ENCODE measurements at regions not wholly inside any gene's neighbourhood (a gene's known extent, or its start where the extent isn't known, plus 50 kb on each side); places are given as distances from the start of the nearest gene placed in this dataset.

DNA sequence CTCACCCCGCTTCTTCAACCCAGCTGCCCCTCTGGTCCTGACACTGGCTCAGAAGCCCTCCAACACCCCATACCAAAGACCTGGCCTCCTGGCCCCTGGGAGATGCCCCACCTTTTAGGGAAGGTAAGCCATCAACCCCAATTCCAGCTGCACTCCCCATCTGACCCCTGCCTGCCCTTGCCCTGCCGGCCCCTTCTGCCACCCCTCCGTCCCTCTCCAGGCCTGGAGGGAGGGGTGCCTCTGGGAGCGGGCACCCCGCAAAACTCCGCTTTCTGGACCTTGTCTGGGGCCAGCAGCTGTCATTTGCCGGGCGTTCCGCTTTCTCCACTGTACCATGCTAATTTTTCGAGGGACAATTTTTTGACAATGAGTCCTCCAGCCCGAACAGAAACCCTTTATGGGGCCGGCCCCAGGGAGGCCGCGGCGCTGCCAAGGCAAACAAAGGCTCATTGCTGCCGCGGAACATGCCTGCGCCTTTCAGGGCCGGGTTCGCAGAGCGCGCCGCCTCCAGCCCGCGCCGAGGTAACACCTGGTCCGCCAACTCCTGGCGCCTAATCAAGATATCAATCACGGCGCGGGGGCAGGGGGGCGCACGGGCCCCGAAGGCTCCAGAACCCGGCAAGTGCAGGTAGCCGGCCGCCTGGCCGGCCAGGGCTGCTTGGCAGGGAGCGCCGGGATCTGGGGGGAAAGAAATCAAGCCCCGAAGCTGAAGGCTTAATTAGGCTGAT, 96.0 kb downstream of the INHBB start:
- DNase-seq = no peak

DNA sequence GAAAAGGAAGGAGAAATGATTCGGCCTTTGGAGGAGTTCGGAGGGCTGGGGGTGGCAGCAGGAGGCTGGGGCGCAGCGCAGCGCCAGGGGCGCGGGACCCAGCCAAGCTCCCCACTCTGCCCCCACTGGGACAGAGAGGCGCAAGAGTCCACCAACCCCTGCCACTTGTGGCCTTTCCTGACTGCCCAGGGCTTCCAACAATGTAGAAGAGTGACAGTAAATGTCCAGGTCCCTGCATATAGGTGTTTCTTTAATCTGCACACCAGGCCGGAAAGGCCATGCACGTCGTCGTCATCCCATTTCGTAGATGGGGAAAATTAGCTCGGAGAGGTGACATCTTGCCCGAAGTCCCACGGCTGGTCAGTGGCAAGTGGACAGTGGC, 96.6 kb downstream of the INHBB start:
- no peak for DNase-seq

DNA sequence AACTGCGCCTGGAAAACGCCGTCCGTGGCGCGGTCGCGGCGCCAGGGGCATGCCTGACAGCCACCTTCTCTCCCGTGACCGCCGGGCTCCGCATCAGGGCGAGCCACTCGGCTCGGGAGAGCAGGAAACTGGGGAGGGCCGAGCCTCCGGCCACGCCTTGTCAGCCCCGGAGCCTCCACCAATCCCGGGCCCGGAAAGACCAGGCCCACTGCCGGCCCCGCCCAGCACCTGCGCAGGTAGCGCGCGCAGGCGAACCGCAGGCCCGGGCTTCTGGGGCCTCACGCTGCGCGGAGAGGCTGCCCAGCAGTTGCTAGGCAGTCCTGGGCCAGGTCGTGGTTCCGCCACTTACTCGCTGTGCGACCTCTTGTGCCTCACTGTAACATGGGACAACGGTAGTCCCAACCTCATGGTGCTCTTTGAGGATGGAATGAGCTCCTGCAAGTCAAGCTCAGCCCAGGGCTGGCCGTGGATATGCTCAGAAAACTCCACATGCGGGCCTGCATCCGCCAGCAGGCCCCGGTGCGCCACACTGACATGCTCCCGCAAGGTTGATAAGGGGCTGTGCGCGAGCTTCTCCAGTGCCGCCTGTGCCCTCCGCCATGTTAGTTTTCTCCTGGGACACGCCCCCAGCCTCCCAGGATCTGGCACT, 97.1 kb downstream of the INHBB start:
- no peak for DNase-seq

DNA sequence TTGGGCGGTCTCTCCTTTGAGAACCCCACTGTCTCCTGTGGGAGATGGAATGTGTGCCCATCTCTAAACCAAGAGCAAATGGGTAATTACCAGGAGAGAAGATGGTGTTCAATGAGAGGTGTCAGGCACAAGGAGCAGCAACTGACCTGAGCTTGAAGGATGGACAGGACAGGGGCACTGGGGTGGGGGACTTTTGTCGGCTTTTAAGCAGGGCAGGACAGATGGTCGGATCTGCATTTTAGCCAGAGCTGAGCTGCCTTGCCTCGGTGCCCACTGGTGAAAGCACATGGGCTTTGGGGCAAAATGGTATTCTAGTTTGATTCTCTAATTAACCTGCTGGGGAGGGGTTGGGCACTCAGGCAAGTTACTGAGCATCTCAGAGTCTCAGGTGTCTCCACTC, 98.0 kb downstream of the INHBB start:
- no peak for DNase-seq

DNA sequence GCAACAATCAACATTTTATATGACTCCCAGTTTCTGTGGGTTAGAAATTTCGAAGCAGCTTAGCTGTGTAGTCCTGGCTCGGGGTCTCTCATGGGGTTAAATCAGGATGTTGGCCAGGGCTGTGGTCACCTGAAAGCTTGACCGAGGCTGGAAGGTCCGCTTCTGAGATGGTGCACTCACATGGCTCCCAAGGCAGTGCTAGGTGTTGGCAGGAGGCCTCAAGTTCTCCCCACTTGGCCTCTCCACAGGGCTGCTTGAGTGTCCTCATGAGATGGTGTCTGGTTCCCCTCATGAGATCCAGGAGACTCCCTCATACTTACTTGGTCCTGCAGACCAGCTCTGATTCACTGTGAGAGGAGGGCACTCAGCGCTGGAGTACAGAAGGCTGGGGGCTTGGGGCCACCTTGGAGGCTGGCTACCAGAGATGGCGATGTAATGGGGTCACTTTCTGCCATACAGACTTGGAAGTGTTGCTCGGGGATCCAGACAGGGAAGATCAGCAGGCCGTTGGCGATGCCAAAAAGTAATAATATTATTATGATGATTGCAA, 98.8 kb downstream of the INHBB start:
- no peak for DNase-seq

GRCh38 chr2:120445449-120446143, 99.7 kb downstream of the INHBB start:
- DNase-seq = no peak

GRCh38 chr2:120446236-120447126, 100.5 kb downstream of the INHBB start:
- DNase-seq = no peak

DNA sequence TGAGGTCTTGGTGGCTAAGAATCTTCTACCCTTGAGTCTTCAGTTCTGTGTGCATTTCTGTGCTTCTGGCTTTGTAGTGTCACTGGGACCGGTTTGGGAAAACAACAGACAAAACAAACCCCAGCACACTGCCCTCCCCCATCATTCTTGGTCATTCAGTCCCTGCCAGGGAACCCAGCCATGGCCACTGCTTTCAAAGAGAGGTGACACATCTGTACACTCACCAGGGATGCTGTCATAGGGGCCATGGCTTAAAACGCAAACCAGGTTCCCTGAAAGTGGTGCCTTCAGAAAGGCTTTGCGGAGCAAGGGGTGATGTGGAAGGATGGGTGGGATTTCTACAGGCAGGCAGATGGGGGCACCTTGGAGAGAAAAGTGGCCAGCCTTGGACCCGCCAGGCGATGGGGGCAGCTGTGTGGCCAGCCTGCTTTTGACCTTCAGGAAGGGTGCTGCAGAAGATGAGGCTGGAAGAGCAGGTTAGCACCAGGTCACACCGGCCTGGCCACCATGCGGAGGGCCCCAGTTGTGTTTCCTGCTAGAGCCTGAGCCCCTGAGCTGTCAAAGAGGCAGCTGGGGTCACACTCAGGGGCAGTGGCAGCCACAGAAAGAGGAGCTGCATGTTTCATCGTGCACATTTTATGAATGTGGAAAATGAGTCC, 101.3 kb downstream of the INHBB start:
- no peak for DNase-seq

DNA sequence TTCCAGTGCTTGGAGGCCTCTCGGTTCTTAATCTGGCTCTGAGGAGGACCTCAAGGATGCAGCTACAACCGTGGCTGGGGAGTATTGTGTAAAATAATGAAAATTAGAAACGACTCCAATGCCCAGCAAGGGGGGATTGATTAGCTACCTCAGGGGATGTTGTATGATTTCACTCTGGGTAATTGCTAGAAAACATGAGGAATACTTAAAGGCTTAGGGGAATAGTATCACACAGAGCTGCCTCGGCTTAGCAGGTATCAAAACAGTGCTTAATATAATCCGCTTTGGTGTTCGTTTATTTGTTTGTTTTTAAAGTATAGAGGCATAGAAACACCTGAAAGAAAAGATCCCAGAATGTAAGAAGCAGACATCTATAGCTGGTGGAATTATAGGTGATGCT, 102.5 kb downstream of the INHBB start:
- DNase-seq = no peak

DNA sequence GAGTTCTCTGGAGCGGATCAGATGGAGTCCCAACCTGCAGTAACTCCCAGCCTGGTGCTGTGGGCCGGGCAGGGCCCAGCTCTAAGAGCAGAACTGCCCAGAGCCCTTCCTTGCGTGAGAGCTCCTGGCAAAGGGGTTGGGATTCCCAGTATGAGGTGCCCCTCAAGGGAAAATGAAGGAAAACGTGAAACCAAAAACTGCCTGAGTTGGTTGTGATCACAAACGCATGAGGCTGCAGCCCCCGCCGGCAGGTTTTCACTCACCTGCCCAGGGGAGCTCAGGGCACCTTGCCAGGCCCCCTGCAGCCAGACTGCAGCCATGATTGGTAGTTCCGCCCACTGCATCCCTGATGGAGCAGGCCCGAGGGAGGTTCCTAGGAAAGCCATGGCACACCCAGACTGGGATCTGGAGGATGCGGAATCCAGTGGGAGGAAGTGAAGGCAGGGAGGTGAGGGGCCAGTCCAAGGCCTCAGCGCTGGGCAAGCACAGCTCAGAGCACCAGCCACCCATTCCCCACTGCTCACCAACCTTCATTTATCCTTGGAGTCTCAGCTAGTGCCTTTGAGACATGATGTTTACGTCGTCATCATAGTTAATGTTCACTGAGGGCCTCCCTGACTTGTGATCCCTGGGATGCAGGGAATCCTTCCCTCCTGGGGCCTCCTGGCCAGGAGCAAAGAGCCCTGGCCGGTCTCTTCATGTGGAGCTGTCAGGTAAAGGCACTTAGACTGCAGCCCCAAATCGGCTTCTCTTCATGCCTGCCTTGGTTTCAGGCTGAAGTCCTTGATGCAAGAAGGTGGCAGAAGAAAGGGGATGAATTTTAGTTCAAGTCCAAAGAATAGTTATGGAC, 103.2 kb downstream of the INHBB start:
- DNase-seq = no peak

DNA sequence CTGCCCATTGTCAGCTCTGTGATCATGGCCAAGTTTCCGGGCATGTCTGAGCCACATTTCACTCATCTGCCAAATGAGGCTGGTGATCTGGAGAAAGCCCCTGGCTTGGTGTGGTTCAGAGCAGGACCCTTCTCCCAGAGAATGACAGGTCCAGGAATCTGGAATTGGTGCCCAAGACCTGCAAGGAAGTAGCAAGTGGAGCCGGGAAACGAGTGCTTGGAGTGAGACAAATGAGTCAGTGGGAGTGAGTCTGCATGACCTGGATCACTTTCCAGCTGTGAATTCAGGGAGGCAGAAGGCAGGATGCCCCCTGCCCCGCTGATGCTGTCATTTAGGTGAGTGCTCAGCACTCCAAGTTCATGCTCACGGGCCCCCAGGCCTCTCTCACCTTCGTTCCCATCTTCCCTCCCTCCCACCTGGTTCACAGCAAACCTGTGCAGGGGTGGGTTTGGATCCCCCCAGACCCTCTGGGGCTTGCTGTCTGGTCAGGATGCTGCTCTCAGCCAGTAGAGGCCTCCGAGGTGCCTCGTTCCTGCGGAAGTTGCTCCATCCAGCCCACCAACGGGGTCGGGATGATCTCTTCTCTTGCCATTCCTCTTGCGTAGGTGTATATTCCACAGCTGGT, 104.4 kb downstream of the INHBB start:
- DNase-seq = no peak

DNA sequence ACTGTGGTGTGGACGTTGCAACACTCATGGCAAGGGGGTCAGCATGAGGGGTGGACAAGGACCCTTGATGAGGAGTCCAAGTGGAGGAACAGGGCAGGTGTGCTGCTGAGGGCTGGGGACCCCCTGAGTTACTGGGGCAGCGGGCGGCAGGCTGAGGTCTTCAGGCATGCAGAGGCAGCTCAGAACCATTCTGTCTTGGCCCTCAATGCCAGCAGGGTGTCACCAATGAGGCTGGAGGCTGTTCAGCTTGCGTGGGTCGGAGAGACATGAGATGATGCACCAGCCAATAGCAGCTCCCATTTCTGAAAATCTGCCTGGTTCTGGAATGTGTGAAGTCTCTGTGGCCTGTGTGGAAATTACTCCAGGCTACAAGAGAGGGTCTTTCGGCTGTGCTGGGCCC, 105.4 kb downstream of the INHBB start:
- DNase-seq = no peak

- no peak for DNase-seq
Observed at GRCh38 chr2:120452131-120452530, 106.2 kb downstream of the INHBB start.

DNA sequence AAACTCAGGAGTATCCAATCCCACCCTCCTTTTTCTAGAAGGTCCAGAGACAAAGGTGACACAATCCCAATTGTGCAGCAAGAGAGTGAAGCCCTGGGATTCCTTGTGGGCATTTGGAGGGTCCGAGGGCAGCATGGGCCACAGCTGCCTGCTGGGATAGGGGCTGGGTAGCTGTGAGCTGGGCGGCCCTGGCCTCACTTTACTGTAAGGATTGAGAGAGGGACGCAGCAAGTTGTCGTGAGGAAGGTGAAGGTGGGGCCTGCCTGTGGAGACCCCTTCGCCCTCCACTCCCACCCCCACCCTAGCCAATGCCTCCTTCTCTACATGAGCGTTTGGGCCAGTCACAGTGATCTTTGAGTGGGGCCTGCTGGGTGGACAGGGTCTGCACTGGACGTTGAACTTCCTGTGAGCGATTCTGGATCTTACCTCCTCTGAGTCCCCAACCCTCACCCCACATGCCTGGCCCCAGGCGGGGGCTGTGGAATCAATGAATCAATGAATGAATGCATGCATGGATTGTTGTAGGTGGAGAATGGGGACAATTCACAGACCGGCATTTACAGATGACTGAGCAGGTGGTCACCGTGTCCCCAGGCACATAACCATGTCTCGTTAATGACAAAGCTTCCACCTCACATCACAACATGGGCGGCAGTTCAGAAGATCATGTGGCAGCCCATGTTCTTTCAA, 107.2 kb downstream of the INHBB start:
- no peak for DNase-seq

DNA sequence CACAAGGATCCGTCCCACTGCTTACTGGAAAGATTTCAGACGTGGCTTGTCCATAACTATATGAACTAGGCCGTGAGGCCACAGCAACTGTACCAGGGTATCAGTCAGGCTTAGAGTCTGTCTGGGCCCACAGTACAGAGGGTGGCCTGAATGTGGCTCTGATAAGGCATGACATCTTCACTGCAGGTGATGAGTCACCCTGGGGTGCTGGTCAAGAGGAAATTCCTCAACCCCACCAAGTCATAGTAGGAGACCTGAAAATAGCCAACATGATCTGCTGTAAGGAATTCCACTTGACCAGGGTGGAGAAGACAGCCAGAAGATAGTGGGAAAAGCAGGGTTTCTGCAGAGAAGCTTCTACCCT, 107.7 kb downstream of the INHBB start:
- no peak for DNase-seq

DNA sequence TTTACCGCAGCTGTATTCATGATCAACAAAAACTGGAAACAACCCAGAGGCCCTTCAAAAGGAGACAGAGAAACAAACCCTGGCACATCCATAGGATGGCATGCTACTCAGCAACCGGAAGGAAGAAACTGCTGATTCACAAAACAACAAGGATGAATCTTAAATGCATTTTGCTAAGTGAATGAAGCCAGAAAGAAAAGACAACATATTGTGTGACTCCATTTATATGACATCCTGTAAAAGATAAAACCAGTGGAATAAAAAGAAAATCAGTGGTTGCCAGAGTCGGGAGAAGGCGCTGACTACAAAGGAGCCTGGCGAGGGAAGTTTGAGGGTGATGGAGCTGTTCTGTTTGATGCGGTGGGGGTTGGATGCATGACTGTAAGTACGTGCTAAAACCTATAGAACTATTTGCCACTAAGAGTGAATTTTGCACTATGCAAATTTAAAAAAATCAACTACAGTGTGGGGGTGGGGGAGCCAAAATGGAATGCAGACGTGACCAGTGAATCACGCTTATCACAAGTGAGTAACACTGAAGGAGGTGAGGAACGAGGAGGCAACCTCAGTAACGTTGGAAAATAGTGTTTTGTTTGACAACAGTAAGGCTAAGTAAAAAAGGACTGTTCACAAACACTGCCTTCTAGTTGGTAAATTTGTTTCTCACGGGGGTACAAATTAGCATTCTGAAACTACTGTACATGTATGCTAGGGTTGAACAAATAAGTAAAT, 108.9 kb downstream of the INHBB start:
- no peak for DNase-seq

GRCh38 chr2:120455390-120455789, 109.5 kb downstream of the INHBB start:
- no peak for DNase-seq

- no peak for DNase-seq
Observed at GRCh38 chr2:120456867-120457266, 110.9 kb downstream of the INHBB start.

GRCh38 chr2:120460511-120460910, 114.6 kb downstream of the INHBB start:
- DNase-seq = no peak

DNA sequence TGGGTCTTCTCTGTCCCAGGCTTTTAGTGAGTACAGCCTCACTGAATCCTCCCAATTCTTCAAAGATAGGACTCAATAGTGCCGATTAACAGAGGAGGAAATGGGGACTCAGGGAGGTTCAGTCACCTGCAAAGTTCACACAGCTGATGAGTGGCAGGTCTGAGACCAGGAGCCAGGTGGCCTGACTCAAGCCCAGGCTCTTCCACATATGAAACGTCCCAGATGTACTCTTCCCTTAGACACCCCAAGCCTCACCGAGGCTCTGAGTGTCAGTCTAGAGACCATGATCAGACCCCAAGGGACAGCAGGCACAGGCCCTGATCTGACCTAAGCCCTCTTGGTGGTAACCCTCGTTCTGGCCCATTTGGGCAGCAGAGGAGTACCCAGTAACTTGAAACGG, 115.2 kb downstream of the INHBB start:
- no peak for DNase-seq
